ENCODE measurements at regions not wholly inside any gene's neighbourhood (a gene's known extent, or its start where the extent isn't known, plus 50 kb on each side); places are given as distances from the start of the nearest gene placed in this dataset.
A peak's percentile ranks its signal among the peaks of the same experiment; 100 is the strongest.

- TF ChIP-seq PRDM10 (CRISPR knock-in tag; IDR thresholded peaks at IDR 0.05; ENCODE audit: low read depth) (no peak), ZNF33B (CRISPR knock-in tag; IDR thresholded peaks at IDR 0.05) (0 out of 2 replicates have a peak, but pooled peaks have one; percentile 58), ZNF574 (CRISPR knock-in tag; IDR thresholded peaks at IDR 0.05) (peak; percentile 45; the same call in 1 of the 2 replicates), ZNF589 (CRISPR knock-in tag; conservative IDR thresholded peaks at IDR 0.05) (no peak), ERF (CRISPR knock-in tag; IDR thresholded peaks at IDR 0.05) (0 out of 2 replicates have a peak, but pooled peaks have one; percentile 41), GATAD1 (CRISPR knock-in tag; IDR thresholded peaks at IDR 0.05) (0 out of 2 replicates have a peak, but pooled peaks have one; percentile 37), ZNF274 (CRISPR knock-in tag; IDR thresholded peaks at IDR 0.05) (0 out of 2 replicates have a peak, but pooled peaks have one; percentile 44), CAMTA2 (CRISPR knock-in tag; IDR thresholded peaks at IDR 0.05; ENCODE audit: borderline replicate concordance) (peak; percentile 21; the same call in 1 of the 2 replicates), ZMYM4 (CRISPR knock-in tag; IDR thresholded peaks at IDR 0.05) (0 out of 2 replicates have a peak, but pooled peaks have one; percentile 34), ZNF280B (CRISPR knock-in tag; IDR thresholded peaks at IDR 0.05; ENCODE audit: borderline replicate concordance) (peak; percentile 20; the same call in 1 of the 2 replicates), CREBL2 (CRISPR knock-in tag; IDR thresholded peaks at IDR 0.05; ENCODE audit: borderline replicate concordance) (no peak), SALL1 (CRISPR knock-in tag; IDR thresholded peaks at IDR 0.05) (peak; percentile 41; the same call in 1 of the 2 replicates), MXD1 (CRISPR knock-in tag; IDR thresholded peaks at IDR 0.05) (0 out of 2 replicates have a peak, but pooled peaks have one; percentile 32), ZNF607 (CRISPR knock-in tag; IDR thresholded peaks at IDR 0.05; ENCODE audit: borderline replicate concordance) (0 out of 2 replicates have a peak, but pooled peaks have one; percentile 42), KDM3A (CRISPR knock-in tag; IDR thresholded peaks at IDR 0.05; ENCODE audit: low read depth) (peak; percentile 57; the same call in 1 of the 2 replicates), ZNF317 (CRISPR knock-in tag; IDR thresholded peaks at IDR 0.05) (peak; percentile 84), ZBTB49 (CRISPR knock-in tag; IDR thresholded peaks at IDR 0.05; ENCODE audit: borderline replicate concordance) (no peak)
Observed at GRCh38 chr11:70755410-70756158, 357.3 kb downstream of the CTTN start (continued).
